ENCODE measurements at regions not wholly inside any gene's neighbourhood (a gene's known extent, or its start where the extent isn't known, plus 50 kb on each side); places are given as distances from the start of the nearest gene placed in this dataset.

DNA sequence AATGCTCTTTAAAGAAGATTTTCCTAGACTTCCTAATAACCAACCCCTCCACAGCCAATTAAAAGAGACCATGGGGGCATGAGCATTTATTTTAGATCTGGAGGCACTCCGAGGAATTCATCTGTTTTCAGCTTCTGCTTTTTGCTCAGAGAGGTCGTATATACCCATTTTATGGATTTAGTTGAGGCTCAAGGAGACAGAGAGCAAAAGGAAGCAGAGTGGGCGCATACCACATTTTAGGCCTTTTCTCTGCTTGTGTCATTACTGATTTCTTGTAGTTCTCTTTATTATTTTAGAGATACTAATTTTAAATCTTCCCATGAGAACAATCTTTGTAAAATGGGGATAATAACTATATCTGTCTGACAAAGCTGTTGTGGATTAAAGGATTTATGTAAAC is 129.6 kb upstream of the IFNGR1 start:
- no peak for TF ChIP-seq CTCF (IDR thresholded peaks at IDR 0.05)
- no peak for TF ChIP-seq POLR2A (IDR thresholded peaks at IDR 0.05)
- no peak for TF ChIP-seq EP300 (IDR thresholded peaks at IDR 0.05)

Measured in ovary (tissue), 3 donors.